Right kidney (tissue), 1 donor: ENCODE measurements at regions not wholly inside any gene's neighbourhood (a gene's known extent, or its start where the extent isn't known, plus 50 kb on each side); places are given as distances from the start of the nearest gene placed in this dataset.
A peak's percentile ranks its signal among the peaks of the same experiment; 100 is the strongest.

ENCODE experiments used
- DNase-seq: peaks from one replicate; pipeline ENCODE4 v3.0.0-alpha.2; 2016

- no peak for DNase-seq
These were observed 385.4 kb downstream of the TMEM135 start for GRCh38 chr11:87423161-87423560.

- DNase-seq = no peak
These were observed 384.8 kb downstream of the TMEM135 start for GRCh38 chr11:87422566-87422965.

- peak; percentile 44 for DNase-seq
These were observed 383.7 kb downstream of the TMEM135 start for GRCh38 chr11:87421422-87421821.

- no peak for DNase-seq
These were observed 380.2 kb downstream of the TMEM135 start for GRCh38 chr11:87417951-87418350.

GRCh38 chr11:87405843-87406242 lies 368.1 kb downstream of the TMEM135 start:
- DNase-seq = no peak

- no peak for DNase-seq
These were observed 367.6 kb downstream of the TMEM135 start for GRCh38 chr11:87405356-87405755.

- DNase-seq = no peak
These were observed 363.9 kb downstream of the TMEM135 start for GRCh38 chr11:87401653-87402052.

GRCh38 chr11:87399341-87399740 lies 361.6 kb downstream of the TMEM135 start:
- DNase-seq = no peak

- no peak for DNase-seq
These were observed 361.2 kb downstream of the TMEM135 start for GRCh38 chr11:87398931-87399330.

- no peak for DNase-seq
These were observed 359.5 kb downstream of the TMEM135 start for GRCh38 chr11:87397011-87397865.

- DNase-seq = no peak
These were observed 357.2 kb downstream of the TMEM135 start for GRCh38 chr11:87394924-87395323.

GRCh38 chr11:87392665-87393064 lies 354.9 kb downstream of the TMEM135 start:
- no peak for DNase-seq

- no peak for DNase-seq
These were observed 353.8 kb downstream of the TMEM135 start for GRCh38 chr11:87391496-87391895.

- no peak for DNase-seq
These were observed 346.5 kb downstream of the TMEM135 start for GRCh38 chr11:87384078-87384729.

- no peak for DNase-seq
These were observed 336.5 kb downstream of the TMEM135 start for GRCh38 chr11:87374038-87374807.
